ENCODE measurements at regions not wholly inside any gene's neighbourhood (a gene's known extent, or its start where the extent isn't known, plus 50 kb on each side); places are given as distances from the start of the nearest gene placed in this dataset.

DNA sequence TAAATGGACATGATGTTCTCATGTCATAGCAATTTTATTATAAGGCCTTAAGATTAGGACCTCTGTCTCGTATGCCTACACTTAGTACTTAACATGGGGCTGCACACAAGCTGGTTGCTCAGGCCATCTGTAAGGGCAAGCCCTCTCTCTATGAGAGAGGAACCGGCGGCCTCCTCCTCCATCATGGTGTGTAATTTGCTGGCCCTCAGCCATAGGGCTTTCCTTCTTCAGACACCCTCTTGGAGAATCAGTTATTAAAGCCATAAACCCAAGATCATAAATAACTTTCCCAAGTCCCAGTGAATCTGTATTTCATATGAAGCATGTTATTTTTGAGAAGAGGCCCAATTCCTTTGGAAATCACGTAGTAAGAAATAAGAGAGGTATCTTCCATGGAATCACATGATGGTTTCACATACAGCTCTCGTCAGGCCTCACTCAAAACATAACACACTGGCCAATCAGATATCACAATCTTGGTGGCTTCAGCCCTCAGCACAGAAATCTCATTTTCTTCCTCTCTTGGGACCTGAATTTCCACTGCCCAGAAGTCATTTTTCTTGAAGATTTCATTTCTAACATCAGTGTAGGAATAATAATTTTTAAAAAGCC lies 92.6 kb downstream of the RDH14 start:
- DNase-seq (ENCODE audit: low read depth in 4 of 4, low spot score in 3 of 4): no peak

DNA sequence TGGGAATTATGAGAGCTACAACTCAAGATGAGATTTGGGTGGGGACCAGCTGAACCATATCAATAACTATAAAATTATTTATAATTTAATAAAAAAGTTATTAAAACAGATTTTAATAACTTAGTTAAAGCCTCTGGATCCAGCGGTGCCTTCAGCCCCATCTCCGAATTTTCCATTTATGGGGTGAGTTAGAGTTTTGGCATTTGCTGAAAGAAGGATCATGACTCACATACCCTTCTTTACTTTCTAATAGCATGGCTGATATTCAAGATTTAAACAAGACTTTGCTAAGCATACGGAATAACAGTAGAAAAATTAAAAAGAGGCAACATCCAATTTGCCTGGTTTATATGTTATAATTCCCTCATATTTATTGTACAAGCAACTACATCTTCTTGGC lies 94.5 kb downstream of the RDH14 start:
- no peak for DNase-seq (ENCODE audit: low read depth in 4 of 4, low spot score in 3 of 4)

DNA sequence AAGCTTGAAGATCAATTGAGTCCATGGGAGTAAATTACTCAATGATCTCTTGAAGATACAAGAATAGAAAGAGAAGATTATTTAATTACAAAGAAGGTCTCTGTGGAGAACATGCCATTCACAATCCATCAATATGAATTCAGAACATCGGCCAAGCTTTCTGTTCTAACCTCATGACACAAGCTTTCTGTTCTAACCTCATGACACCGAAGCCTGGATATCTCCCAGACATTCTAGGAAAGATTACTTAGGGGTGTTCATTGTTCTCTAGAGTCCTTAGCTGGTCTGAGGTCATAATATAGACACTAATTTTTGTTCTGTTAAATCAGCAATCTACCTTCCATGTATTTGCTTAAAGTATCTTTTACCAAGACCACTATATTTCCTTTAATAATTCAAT lies 95.5 kb downstream of the RDH14 start:
- DNase-seq (ENCODE audit: low read depth in 4 of 4, low spot score in 3 of 4): no peak

DNA sequence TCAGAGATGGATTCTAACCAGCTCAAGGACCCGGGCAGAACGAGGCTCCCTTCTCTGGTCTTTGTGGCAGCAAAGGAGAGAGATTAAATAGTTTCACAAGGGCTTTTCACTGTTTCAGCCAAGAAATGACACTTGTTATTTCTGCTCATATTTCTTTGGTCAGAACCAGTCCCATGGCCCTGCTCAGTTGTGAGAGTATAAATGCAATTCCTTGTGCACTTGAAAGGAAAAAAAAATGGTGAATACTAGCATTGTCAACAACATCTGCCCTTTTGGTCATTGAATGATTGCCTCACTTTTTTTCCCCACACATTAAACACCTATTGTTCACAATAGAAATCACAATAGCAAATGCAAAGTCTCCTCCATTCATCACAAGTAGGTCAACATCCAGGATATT lies 104.4 kb downstream of the RDH14 start:
- DNase-seq (ENCODE audit: low read depth in 4 of 4, low spot score in 3 of 4): no peak

DNA sequence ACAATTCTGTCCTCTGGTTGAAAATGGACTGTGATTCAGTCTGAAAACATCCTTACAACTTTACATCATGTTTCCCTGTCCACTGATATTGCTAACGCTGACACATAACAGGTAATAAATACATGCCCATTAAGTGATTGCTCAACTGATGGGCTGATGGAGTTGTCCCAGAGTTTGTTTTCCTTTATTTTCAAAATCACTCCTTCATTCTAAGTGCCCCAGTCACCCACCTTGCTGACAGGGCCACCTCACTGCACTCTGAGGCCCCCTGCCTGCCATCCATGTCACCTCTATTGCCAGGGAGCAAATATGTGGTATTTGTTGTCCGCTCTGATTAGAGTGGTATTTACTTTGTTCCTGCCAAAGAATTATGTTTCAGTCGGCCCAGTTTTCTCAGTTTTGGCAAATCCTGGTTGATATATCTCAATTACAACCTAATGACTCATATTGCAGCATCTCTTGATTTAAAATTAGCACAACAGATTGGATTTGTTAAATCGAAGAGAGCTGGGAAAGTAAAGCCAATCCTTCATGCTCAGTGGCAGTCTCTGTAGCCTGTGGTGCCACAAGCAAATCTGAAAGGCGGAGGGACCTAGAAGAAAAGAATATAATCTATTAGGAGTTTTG lies 105.1 kb downstream of the RDH14 start:
- DNase-seq (ENCODE audit: low read depth in 4 of 4, low spot score in 3 of 4): no peak

DNA sequence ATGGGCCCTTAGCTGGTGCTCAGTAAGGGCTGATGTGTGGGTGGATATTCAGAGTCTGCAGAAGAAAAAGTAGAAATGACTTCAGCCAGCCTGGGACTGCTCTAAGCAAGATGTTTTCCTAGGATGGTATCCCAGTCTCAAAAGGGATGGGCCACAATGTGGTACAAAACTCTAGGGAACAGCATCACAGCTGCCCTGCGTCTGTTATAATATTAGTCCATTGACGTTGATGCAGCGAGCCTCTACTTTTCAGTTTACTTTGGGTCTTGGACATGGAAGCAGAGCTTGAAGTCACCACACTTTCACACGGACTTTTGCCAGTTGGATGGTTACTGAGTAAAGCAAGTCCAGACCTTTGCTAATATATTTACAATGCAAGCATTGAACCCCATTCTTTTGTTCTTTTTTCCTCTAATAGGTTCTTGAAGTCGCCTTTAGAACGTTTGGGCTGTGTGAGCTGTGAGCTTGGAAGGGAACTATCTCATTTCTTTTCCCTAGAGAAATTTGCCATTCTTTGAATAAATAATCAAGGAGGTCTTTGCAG lies 105.7 kb downstream of the RDH14 start:
- DNase-seq (ENCODE audit: low read depth in 4 of 4, low spot score in 3 of 4): no peak

DNA sequence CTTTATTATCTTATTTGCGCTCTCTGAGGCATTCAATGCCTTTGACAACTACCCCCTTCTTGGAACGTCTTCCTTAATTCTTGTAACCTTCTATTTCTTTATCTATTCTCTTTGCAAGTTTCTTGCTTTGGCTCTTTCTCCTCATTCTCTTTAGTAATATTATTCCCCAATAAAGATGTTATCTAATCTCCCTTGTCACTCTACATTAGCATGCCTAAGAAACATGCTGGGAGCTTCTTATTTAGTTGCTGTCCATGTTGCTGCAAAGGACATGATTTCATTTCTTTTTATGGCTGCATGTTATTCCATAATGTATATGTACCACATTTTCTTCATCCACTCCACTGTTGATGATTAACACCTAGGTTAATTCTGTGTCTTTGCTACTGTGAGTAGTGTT lies 113.7 kb downstream of the RDH14 start:
- DNase-seq (ENCODE audit: low read depth in 4 of 4, low spot score in 3 of 4): no peak

DNA sequence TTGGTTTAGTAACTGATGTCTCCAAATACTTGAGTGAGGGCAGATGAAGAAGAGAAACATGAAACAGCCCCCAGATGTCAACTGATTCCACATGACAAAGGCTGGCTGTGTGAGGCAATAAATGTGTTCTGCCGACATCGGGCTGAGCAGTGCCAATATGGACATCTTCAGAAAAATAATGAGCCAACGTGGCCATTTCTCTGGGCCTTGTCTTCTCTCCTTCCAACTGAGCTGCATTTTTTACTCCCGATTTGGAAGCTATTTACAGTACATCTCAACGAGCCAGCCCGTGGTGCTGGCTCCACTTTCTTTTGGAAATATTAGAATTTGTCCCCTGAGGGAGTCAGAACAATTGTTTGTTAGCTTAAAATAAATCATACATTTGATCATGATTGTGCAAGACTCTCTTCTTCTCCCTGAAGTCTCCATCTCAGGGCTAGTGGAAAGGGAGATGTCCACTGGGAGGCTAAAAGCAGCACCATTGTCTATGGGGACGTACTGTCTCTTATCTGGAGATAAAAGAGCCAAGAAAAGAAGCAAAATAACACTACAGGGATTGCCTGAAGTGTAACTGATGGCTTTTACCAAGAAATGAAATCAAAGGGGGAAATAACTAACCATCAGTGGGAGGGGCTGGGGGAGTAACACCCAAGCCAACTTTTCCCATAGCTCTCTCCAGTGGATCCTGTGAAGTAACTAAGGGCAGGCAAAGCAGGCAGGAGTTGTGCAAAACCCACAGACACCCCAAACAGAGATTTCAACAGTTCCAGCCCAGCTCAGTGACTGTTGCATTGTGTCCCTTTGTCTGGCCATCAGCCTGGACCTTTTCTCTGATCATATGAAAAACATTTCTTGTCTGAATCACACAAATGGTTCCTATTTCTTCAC lies 114.8 kb downstream of the RDH14 start:
- DNase-seq (ENCODE audit: low read depth in 4 of 4, low spot score in 3 of 4): no peak

DNA sequence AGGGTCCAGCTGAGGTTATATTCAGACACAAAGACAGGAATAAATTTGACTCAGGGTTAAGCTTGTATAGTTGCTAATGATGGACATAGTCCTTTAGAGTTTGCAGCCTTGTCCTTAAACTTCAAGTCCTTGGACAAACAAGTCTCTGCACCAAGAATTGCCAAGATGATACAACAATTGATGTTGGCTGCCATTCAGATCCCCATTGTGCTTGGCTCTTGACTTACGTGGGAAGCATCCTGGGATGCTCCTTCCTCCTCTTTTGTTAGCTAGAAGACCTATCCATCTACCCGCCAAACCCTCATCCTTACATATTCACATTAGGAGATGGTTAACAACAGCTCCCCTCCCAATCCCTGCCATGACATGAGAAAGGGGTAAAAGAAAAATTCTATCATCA lies 115.6 kb downstream of the RDH14 start:
- no peak for DNase-seq (ENCODE audit: low read depth in 4 of 4, low spot score in 3 of 4)

DNA sequence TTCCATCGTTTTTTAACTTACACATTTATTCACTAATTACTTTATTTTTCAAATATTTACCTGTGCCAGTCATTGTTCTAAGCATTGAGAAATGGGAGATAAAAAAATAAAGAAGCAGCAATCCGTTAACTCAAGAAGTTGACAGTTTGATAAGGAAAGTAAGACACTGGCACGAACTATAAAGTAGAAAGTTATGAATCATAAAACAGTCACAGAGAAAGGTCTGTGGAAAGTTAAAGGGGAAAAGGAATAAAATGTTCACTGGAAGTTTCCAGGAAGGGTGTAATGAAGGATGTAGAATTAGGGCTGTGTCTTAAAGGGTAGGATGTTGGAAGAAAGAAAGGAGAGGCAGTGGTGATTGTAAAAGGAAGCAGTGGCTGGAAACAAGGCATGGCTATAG lies 118.9 kb downstream of the RDH14 start:
- no peak for DNase-seq (ENCODE audit: low read depth in 4 of 4, low spot score in 3 of 4)

DNA sequence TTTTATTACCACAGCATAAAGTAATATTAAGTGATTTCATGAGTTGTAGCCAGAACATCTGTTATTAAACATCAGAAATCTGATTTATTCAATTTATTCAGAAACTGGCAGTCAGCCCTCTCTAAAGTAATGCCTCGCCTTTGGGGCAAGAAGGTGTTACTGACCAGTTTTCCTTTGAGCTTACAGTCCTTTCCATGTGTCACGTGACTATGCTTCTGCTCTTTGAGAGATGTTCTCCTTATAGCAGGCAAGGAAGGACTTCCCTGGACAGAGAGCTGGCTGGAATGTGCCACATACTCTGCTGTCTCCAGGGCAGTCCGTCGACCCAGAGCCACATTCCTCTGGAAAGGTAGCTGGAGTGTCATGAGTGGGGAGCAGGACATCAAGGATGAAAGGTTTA lies 119.7 kb downstream of the RDH14 start:
- no peak for DNase-seq (ENCODE audit: low read depth in 4 of 4, low spot score in 3 of 4)

DNA sequence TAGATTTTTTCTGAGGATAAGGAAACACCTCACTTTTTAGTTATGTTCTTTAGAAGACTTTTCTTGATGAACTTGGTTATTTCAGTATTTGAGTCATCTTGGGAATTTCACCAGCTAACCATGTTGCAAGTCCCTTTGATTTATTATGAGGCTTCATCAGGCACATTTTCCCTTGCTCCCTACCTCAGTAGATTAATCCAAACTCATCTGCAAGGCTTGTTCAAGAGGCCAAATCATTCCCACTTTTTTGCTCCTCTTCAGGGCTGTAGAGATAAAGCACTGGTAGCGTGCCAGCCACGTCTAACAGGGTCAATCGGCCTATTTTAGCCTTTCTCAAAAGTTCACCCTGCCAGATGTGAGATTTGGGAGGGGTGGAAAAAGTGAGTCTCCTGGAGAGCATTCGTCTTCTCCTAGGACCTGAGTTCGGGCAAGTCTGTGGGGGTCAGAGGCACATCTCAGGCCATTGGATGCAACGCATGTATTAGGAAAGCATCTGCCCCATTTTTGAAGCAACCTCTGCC lies 120.3 kb downstream of the RDH14 start:
- no peak for DNase-seq (ENCODE audit: low read depth in 4 of 4, low spot score in 3 of 4)

DNA sequence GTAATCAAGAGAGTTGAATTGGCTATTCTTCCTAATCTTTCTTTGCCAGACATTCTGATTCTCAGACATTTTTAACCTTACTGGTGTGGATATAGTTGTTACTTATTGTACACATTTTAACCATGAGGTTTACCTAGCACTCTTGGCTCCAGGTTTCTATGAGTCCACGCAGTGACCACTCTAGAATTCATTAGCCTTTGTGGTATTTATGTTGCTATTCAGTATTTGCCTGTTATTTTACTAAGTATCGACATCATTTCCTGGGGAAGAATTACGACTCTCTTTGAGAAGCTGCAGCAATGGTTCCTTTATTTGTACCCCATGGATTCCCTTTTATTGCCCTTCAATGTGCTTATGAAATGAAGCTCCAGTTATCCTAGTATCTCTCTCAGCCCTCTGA lies 120.7 kb downstream of the RDH14 start:
- no peak for DNase-seq (ENCODE audit: low read depth in 4 of 4, low spot score in 3 of 4)

DNA sequence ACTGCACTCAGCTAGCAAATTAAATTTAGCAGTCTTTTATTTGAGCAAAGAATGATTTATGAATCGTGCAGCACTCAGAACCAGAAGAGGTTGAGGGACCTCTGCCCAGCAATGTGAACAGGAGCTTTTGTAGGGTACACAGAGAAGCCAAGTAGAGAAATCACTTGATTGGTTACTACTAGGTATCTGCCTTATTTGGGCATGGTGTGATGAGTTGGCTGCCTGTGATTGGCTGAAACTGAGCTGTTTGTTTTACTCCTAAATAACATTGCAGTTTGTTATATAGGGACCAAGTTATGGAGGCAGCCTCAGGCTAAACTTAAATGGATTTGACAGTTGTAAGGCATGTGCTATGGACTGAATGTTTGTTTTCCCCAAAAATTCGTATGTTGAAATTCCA lies 122.5 kb downstream of the RDH14 start:
- no peak for DNase-seq (ENCODE audit: low read depth in 4 of 4, low spot score in 3 of 4)

DNA sequence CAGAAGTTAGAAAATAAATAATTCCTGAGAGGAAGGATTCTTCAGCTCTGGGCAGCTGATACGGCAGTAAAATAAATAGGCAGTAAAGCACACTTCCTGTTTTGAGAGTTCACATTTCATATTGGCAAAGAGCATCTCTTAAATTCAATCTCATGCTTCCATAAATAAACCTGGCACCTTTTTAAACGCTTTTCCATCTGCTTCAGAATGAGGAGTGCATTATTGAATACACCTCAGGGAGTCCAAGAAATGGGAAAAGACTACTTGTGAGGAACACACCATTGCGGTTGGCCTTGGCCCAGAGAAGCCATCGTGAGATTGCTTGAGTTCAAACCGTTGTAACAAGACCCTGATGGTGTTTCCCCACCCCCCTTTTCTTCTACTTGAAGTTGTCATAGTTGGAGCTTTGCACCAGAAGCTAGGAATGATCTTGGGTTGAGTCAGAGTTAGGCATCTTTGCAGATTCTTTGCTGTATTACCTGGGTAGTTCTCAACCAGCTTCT lies 123.9 kb downstream of the RDH14 start:
- DNase-seq (ENCODE audit: low read depth in 4 of 4, low spot score in 3 of 4): no peak

DNA sequence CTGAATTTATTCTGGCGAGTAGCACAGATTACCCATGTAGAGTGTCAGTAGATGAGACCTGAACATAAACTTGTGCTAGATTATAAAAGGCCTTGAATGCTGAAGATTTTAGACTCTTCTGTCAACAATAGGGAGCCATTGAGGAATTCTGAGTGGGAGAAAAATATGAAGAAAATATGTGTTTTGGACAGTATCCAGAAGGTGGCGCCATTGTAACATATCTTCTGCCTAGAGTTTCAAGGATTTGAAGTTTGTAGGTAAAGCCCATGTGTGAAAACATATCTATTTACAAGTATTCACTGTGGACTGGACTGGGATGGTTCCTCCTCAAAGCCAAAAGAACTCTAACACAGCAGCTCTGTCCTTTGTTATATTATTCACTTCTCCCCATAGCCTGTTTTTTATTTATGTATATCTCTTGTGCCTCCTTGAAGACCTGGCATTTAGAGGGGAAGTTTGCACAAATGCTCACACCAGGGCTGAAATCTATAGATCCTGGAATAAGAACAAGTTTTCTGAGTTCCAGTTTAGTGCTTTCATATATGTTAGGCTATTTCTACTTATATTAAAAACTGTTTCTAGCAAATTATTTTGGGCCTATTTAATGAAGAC lies 124.9 kb downstream of the RDH14 start:
- peak; percentile 39 to 51 (median 47) for DNase-seq (ENCODE audit: low read depth in 4 of 4, low spot score in 3 of 4)

DNA sequence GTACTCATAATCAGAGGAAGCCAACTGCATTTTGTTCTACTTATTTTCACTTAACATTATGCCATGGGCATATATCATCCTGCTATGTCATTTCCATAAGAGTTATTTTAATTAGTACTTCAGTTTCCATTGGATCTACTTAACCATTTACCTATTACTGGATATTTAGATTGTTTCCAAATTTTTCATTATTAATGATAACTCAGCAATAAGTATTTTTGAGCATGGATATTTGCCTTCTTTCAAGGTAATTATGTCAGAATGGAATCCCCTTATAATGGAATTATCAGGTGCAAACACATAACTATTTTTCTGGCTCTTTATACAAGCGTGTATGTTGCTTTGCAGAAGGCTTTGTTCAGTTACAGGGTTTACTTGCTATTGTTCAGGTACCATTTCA lies 126.6 kb downstream of the RDH14 start:
- no peak for DNase-seq (ENCODE audit: low read depth in 4 of 4, low spot score in 3 of 4)

DNA sequence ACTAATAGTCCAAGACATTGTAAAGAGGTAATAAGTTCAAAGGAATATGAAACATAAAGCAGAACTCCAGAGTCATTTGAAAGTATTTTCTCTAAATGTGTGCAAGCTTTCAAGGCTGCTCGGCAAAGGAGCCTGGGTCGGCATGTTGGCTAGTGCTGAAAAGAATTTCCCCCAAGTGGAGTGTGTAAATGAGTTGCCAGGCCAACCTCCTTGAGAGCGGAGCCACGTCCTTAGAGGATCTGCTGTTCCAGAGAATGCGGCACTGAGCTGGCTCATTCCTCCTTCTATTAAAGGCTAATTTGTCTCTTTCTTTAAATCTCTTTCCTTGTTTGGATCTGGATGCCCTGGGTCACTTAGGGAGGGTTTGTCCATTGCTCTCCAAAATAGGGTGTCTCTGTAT lies 127.5 kb downstream of the RDH14 start:
- no peak for DNase-seq (ENCODE audit: low read depth in 4 of 4, low spot score in 3 of 4)

DNA sequence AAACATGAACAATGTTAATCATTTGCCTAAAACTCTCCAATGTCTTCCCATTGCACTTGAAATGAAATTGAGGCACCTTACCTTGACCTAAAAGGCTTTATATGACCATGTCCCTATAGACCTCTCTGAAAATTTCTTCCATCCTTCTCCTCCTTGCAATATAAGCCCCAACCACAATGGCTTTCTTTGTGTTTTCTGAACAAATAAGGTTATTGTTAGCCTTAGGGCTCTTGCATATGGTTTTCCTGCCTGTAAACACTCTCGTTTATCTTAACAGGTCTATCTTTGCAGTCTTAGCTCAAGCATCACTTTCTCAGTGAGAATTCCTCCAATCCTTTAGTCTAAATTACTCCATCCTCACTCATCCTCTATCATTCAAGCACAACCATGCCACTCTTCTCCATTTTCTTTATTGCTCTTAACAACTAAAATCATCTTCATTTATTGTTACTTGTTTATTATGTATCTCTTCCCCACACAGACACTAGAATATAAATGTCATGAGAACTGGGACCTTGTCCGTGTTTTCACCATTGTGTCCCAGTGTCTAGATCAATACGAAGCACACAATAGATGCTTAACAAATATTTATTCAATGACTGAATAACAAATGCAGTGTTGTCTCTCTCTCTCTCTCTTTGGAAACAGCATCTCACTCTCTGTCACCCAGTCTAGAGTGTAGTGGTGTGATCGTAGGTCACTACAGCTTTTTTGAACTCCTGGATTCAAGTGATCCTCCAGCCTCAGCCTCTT lies 129.3 kb downstream of the RDH14 start:
- no peak for DNase-seq (ENCODE audit: low read depth in 4 of 4, low spot score in 3 of 4)

DNA sequence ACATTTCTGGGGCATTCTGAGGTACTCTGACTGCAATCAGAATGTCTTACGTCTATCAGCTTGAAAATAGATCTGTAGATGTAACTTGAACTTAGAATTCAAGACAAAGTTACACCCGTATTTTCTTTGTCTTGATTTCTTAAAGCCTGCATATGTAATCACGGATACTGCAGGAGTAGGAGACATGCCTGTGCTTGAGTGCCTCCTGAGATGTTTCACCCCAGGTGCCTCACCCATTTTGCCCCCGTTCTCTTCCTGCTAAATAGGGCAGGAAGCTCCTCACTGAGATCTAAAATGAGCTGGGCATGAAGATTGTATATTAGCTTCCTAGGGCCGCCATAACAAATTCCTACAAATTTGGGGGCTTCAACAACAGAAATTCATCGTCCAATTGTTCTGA lies 131.9 kb downstream of the RDH14 start:
- no peak for DNase-seq (ENCODE audit: low read depth in 4 of 4, low spot score in 3 of 4)
